Ishikawa (cell line): ENCODE measurements at regions not wholly inside any gene's neighbourhood (a gene's known extent, or its start where the extent isn't known, plus 50 kb on each side); places are given as distances from the start of the nearest gene placed in this dataset.

Source experiments
- CEBPB ChIP-seq: IDR thresholded peaks from 2 replicates; pipeline ENCODE4 v1.6.1; 2012
- CREB1 ChIP-seq: IDR thresholded peaks from 2 replicates; pipeline ENCODE4 v1.6.1; 2012; ENCODE audit warnings: low read depth
- EGR1 ChIP-seq: IDR thresholded peaks from 2 replicates; pipeline ENCODE4 v1.6.1; 2012
- EP300 ChIP-seq: IDR thresholded peaks from 2 replicates; pipeline ENCODE4 v1.6.1; 2012; ENCODE audit warnings: borderline replicate concordance
- FOXM1 ChIP-seq: IDR thresholded peaks from 2 replicates; pipeline ENCODE4 v1.6.1; 2012; ENCODE audit warnings: low read depth, borderline replicate concordance
- MAX ChIP-seq: IDR thresholded peaks from 2 replicates; pipeline ENCODE4 v1.6.1; 2012
- NFIC ChIP-seq: IDR thresholded peaks from 2 replicates; pipeline ENCODE4 v1.6.1; 2012
- RAD21 ChIP-seq: IDR thresholded peaks from 2 replicates; pipeline ENCODE4 v1.6.1; 2012; ENCODE audit warnings: low read depth
- REST ChIP-seq: IDR thresholded peaks from 2 replicates; pipeline ENCODE4 v1.6.1; 2012; ENCODE audit warnings: low read depth, mild to moderate bottlenecking
- TAF1 ChIP-seq: IDR thresholded peaks from 2 replicates; pipeline ENCODE4 v1.6.1; 2012; ENCODE audit warnings: low read depth, mild to moderate bottlenecking
- TCF12 ChIP-seq: IDR thresholded peaks from 2 replicates; pipeline ENCODE4 v1.6.1; 2012; ENCODE audit warnings: low read depth
- TEAD4 ChIP-seq: IDR thresholded peaks from 2 replicates; pipeline ENCODE4 v1.6.1; 2012
- USF1 ChIP-seq: IDR thresholded peaks from 2 replicates; pipeline ENCODE4 v1.6.1; 2012
- YY1 ChIP-seq: IDR thresholded peaks from 2 replicates; pipeline ENCODE4 v1.6.1; 2012; ENCODE audit warnings: low read depth
- ZBTB7A ChIP-seq: IDR thresholded peaks from 2 replicates; pipeline ENCODE4 v1.6.1; 2012; ENCODE audit warnings: low read depth

DNA sequence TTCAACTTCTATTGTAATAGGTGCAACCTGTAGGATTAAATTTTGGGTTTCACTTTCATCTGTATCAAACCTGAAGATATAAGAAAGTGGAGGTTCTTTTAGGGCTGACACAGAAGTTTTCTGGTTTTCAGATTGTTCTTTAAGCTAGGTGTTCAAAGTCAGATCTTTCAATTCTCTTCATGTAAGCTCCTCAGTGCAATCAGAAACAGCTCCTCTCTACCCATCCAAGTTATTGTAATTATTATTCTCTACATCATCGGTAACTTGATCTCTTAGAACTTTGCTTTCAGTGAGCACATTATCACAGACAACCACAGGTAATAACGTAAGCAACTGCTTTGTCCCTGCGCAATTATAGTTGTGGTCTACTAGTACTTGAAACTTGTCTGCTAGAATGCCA lies 179.4 kb downstream of the MYCN start:
- TF ChIP-seq TEAD4 (no peak), RAD21 (no peak)

GRCh38 chr2:16118611-16119590 lies 178.6 kb downstream of the MYCN start:
- TF ChIP-seq ZBTB7A (no peak), TCF12 (no peak), FOXM1 (no peak)

GRCh38 chr2:16117791-16118610 lies 177.7 kb downstream of the MYCN start:
- TF ChIP-seq USF1, result no peak
- TF ChIP-seq EGR1, result no peak
- TF ChIP-seq RAD21, result no peak

DNA sequence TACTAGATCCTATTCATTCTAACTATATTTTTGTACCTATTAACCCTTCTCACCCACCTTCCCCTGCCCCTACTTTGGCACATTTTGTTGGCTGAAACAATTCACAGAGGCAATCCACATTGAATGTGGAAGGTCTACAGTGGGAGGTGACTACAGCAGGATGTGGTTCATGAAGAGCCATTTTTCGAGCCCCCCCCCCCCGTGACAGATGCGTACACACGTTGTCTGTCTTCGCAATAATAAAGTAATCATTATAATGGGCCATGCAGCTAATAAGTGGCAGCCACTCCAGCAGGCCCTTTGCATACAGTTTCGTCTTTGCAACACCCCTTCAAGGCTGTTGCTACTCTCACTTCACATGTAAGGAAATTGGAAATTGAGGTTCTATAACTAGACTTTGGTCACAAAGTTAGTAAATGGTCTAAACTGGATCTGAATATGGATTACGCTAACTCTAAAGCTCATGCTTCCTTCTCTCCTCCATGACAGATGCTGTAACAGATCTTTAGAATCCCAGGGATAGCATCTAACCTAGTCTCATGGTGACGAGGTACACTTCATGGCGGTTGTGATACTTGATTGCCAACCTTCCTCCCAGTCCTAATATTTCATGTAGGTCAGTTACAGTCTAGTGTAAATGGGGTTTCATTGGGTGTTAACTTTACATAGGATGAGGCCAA lies 176.8 kb downstream of the MYCN start:
- no peak for TF ChIP-seq FOXM1
- TF ChIP-seq YY1, result no peak
- no peak for TF ChIP-seq TCF12
- no peak for TF ChIP-seq USF1
- TF ChIP-seq TAF1, result no peak
- no peak for TF ChIP-seq CEBPB
- TF ChIP-seq NFIC, result no peak
- no peak for TF ChIP-seq EGR1
- no peak for TF ChIP-seq RAD21

GRCh38 chr2:16115881-16116830 lies 175.8 kb downstream of the MYCN start:
- TF ChIP-seq EP300 (no peak), FOXM1 (no peak), CREB1 (no peak), NFIC (no peak), REST (no peak), EGR1 (no peak), TCF12 (no peak), ZBTB7A (no peak), RAD21 (no peak), TAF1 (no peak), CEBPB (no peak), YY1 (no peak)

GRCh38 chr2:16115291-16115690 lies 174.9 kb downstream of the MYCN start:
- TF ChIP-seq YY1 (no peak), TAF1 (no peak), FOXM1 (no peak), REST (no peak), CEBPB (no peak), CREB1 (no peak), USF1 (no peak), EP300 (no peak), TCF12 (no peak), EGR1 (no peak), MAX (no peak), RAD21 (no peak), TEAD4 (no peak), ZBTB7A (no peak), NFIC (no peak)
